ENCODE measurements at regions not wholly inside any gene's neighbourhood (a gene's known extent, or its start where the extent isn't known, plus 50 kb on each side); places are given as distances from the start of the nearest gene placed in this dataset.

- peaks cover 11% of the 10 kb centered on the region for H3K27me3 ChIP-seq (ENCODE audit: low read length)
- POLR2A ChIA-PET (ENCODE audit: unreplicated experiment), result no interaction called here
- no peak for ATAC-seq
- H3K36me3 ChIP-seq (ENCODE audit: low read depth, low read length), result no peaks in the 10 kb centered on the region
- no peaks in the 10 kb centered on the region for H3K9me3 ChIP-seq (ENCODE audit: low read length)
- H3K9ac ChIP-seq (ENCODE audit: low read length), result no peak overlapping the region
- DNase-seq, result no peak
- H3K4me3 ChIP-seq (ENCODE audit: low read length), result no peak overlapping the region
- H3F3A ChIP-seq (ENCODE audit: low read length, unreplicated experiment), result no peaks in the 10 kb centered on the region
- H3K27ac ChIP-seq (ENCODE audit: low read length), result no peak overlapping the region
- no peak overlapping the region for H2AFZ ChIP-seq (ENCODE audit: low read length)
- no peak for TF ChIP-seq EZH2phosphoT487 (IDR thresholded peaks at IDR 0.05; ENCODE audit: borderline replicate concordance, low read length)
- no peak for TF ChIP-seq EZH2 (IDR thresholded peaks at IDR 0.05; ENCODE audit: low read length, unreplicated experiment)
- no peak for TF ChIP-seq CTCF (conservative IDR thresholded peaks at IDR 0.05; ENCODE audit: low read depth, low read length)
- H4K20me1 ChIP-seq (ENCODE audit: low read length), result no peaks in the 10 kb centered on the region
- H3K4me1 ChIP-seq (ENCODE audit: insufficient read depth, low read length), result no peaks in the 10 kb centered on the region
- H3K4me2 ChIP-seq (ENCODE audit: low read length), result no peak overlapping the region
- no TSS peak for BruUV-seq (replicated peaks)
- no peaks in the 10 kb centered on the region for H3K79me2 ChIP-seq (ENCODE audit: low read length)
- intact Hi-C loops (cut with micrococcal nuclease), result loop anchor here (1.0 to 5.0 kb wide), 4 partner anchors 91 to 239 kb away; no protein-coding TSS in a partner anchor
- no peaks in the 10 kb centered on the region for H3K9me2 ChIP-seq (replicated peaks; ENCODE audit: low read length)
- CTCF ChIA-PET, result no interaction called here
Measured at GRCh38 chr3:167928381-167928780, 167.3 kb downstream of the GOLIM4 start.

GRCh38 chr3:167920747-167921146, 175.0 kb downstream of the GOLIM4 start:
- peaks cover 10% of the 10 kb centered on the region for H3K27me3 ChIP-seq (ENCODE audit: low read length)
- intact Hi-C loops (cut with micrococcal nuclease), result no loop called here

More at GRCh38 chr3:167920747-167921146, 175.0 kb downstream of the GOLIM4 start:
- Histone ChIP-seq H2AFZ (ENCODE audit: low read length) (no peak overlapping the region), H3K9me3 (ENCODE audit: low read length) (no peaks in the 10 kb centered on the region), H3K9ac (ENCODE audit: low read length) (no peak overlapping the region), H3K36me3 (ENCODE audit: low read depth, low read length) (no peaks in the 10 kb centered on the region), H4K20me1 (ENCODE audit: low read length) (no peaks in the 10 kb centered on the region), H3K27ac (ENCODE audit: low read length) (no peak overlapping the region), H3K4me1 (ENCODE audit: insufficient read depth, low read length) (no peaks in the 10 kb centered on the region), H3K4me3 (ENCODE audit: low read length) (no peak overlapping the region), H3K4me2 (ENCODE audit: low read length) (no peak overlapping the region), H3K79me2 (ENCODE audit: low read length) (no peaks in the 10 kb centered on the region), H3K9me2 (replicated peaks; ENCODE audit: low read length) (no peaks in the 10 kb centered on the region), H3F3A (ENCODE audit: low read length, unreplicated experiment) (no peaks in the 10 kb centered on the region)
- ChIA-PET CTCF (interaction anchor here (0.9 kb wide), 1 partner anchor 127 kb away, joined by 4 read pairs; no protein-coding TSS in a partner anchor), POLR2A (ENCODE audit: unreplicated experiment) (no interaction called here)
- no TSS peak for BruUV-seq (replicated peaks)
- no peak for TF ChIP-seq EZH2phosphoT487 (IDR thresholded peaks at IDR 0.05; ENCODE audit: borderline replicate concordance, low read length)
- TF ChIP-seq EZH2 (IDR thresholded peaks at IDR 0.05; ENCODE audit: low read length, unreplicated experiment), result no peak
- no peak for TF ChIP-seq CTCF (conservative IDR thresholded peaks at IDR 0.05; ENCODE audit: low read depth, low read length)
- DNase-seq (no peak), ATAC-seq (no peak)

Data from PC-3 (cell line).